B cell (primary cell): ENCODE measurements at regions not wholly inside any gene's neighbourhood (a gene's known extent, or its start where the extent isn't known, plus 50 kb on each side); places are given as distances from the start of the nearest gene placed in this dataset.

ENCODE experiments used
- ATAC-seq: fragments of 200-7000 bp; cut with Tn5 transposase; one replicate; pipeline ENCODE4 v1.10.0; 2021; ENCODE audit warnings: low read depth, mild to moderate bottlenecking, moderate number of reproducible peaks, moderate library complexity
- CTCF ChIA-PET: fragments of 350-600 bp; sonication (Branson Sonifier 250); formaldehyde crosslinking; loops from one replicate; lab custom pipeline; 2021; ENCODE audit warnings: antibody characterized with exemption, inconsistent platforms; lab: Charles Lee
- POLR2A ChIA-PET: fragments of 350-600 bp; sonication (Branson Sonifier 250); formaldehyde crosslinking; loops from one replicate; lab custom pipeline; 2021; ENCODE audit warnings: antibody characterized with exemption; lab: Charles Lee
- DNase-seq: peaks from one replicate; pipeline ENCODE4 v3.0.0; 2013
- H2AFZ ChIP-seq: 2 replicates; pipeline ENCODE4 v1.6.1; 2012; ENCODE audit warnings: mild to moderate bottlenecking, low read depth, low read length; ENCODE audit not compliant: insufficient read depth, poor library complexity, severe bottlenecking
- H3K27ac ChIP-seq, 2 donors: 1 replicate in 1 of 2; 2 replicates in 1 of 2; pipeline ENCODE4 v1.5.1; 2012 to 2013; ENCODE audit warnings: low read length in 2 of 2, mild to moderate bottlenecking in 2 of 2, moderate library complexity in 1 of 2
- H3K27me3 ChIP-seq, 4 experiments: fragments of 200-600 bp in 1 of 4; sonication (generic) in 1 of 4; replicated peaks in 1 of 4; 1 replicate in 2 of 4; 2 replicates in 2 of 4; pipeline versions ENCODE4 v1.6.1 to v1.7.0; 2013 to 2016; ENCODE audit warnings: low read length in 3 of 4, mild to moderate bottlenecking in 2 of 4, mixed read lengths in 1 of 4, moderate library complexity in 1 of 4; ENCODE audit not compliant: insufficient read depth in 4 of 4, control insufficient read depth in 3 of 4; ENCODE audit errors: control extremely low read depth in 1 of 4
- H3K36me3 ChIP-seq, 2 experiments: replicated peaks in 1 of 2; 1 replicate in 1 of 2; 2 replicates in 1 of 2; pipeline versions ENCODE4 v1.6.1 to v1.7.1; 2013; ENCODE audit warnings: low read length in 1 of 2; ENCODE audit not compliant: insufficient read depth in 2 of 2, control insufficient read depth in 1 of 2; ENCODE audit errors: control extremely low read depth in 1 of 2, extremely low read depth in 1 of 2
- H3K4me1 ChIP-seq, 2 donors: fragments of 200-600 bp in 1 of 2; sonication (generic) in 1 of 2; 1 replicate in 1 of 2; 2 replicates in 1 of 2; pipeline versions ENCODE4 v1.5.1 to v1.6.1; 2013 to 2017; ENCODE audit warnings: low read length in 2 of 2; ENCODE audit not compliant: control insufficient read depth in 2 of 2, insufficient read depth in 2 of 2
- H3K4me2 ChIP-seq: replicated peaks from 2 replicates; pipeline ENCODE3; 2012; ENCODE audit warnings: mild to moderate bottlenecking, low read depth, low read length; ENCODE audit not compliant: poor library complexity, severe bottlenecking
- H3K4me3 ChIP-seq, 5 experiments: fragments of 200-600 bp in 1 of 5; sonication (generic) in 1 of 5; 1 replicate in 3 of 5; 2 replicates in 2 of 5; pipeline versions ENCODE4 v1.5.1 to v1.7.0; 2011 to 2016; ENCODE audit warnings: low read length in 4 of 5, mild to moderate bottlenecking in 4 of 5, low read depth in 2 of 5, control low read depth in 1 of 5, moderate library complexity in 1 of 5; ENCODE audit not compliant: insufficient read depth in 1 of 5; ENCODE audit errors: control extremely low read depth in 1 of 5, extremely low read depth in 1 of 5
- H3K79me2 ChIP-seq: fragments of 200-600 bp; sonication (generic); one replicate; pipeline ENCODE4 v1.6.0; 2016; ENCODE audit warnings: low read length; ENCODE audit not compliant: control insufficient read depth, insufficient read depth
- H3K9ac ChIP-seq: fragments of 200-600 bp; sonication (generic); 2 replicates; pipeline ENCODE4 v1.6.1; 2017; ENCODE audit warnings: mild to moderate bottlenecking, low read length, moderate library complexity
- H3K9me3 ChIP-seq, 3 donors: one replicate each; pipeline versions ENCODE4 v1.6.1 to v1.7.1; 2013; ENCODE audit warnings: low read length in 2 of 3; ENCODE audit not compliant: control insufficient read depth in 2 of 3, insufficient read depth in 1 of 3; ENCODE audit errors: control extremely low read depth in 1 of 3
- H4K20me1 ChIP-seq: 2 replicates; pipeline ENCODE4 v1.6.0; 2012; ENCODE audit warnings: mild to moderate bottlenecking, low read length; ENCODE audit not compliant: insufficient read depth, control insufficient read depth, poor library complexity, severe bottlenecking
- H3K27ac Mint-ChIP-seq: one replicate; pipeline ENCODE4 v1.8.0; 2021; ENCODE audit warnings: mixed read lengths
- H3K27me3 Mint-ChIP-seq: one replicate; pipeline ENCODE4 v1.8.0; 2021; ENCODE audit warnings: mixed read lengths
- H3K4me1 Mint-ChIP-seq: one replicate; pipeline ENCODE4 v1.8.0; 2021; ENCODE audit warnings: mixed read lengths
- H3K4me3 Mint-ChIP-seq: one replicate; pipeline ENCODE4 v1.8.0; 2021; ENCODE audit warnings: mixed read lengths
- H3K9me3 Mint-ChIP-seq: one replicate; pipeline ENCODE4 v1.8.0; 2022; ENCODE audit warnings: mixed read lengths; ENCODE audit not compliant: insufficient read depth
- CTCF ChIP-seq: fragments of 200-600 bp; IDR thresholded peaks from one replicate; pipeline ENCODE4 v1.8.0; 2022; ENCODE audit warnings: antibody characterized with exemption, mild to moderate bottlenecking
- EZH2 ChIP-seq: IDR thresholded peaks from 2 replicates; pipeline ENCODE4 v1.6.1; 2012; ENCODE audit warnings: borderline replicate concordance, low read depth, mild to moderate bottlenecking, moderate library complexity, low read length; ENCODE audit not compliant: insufficient read depth, poor library complexity, severe bottlenecking
- WGBS: methylation state at CpG from one replicate; pipeline ENCODE4 v1.1.5; 2013; ENCODE audit warnings: missing lambda C conversion rate; ENCODE audit not compliant: insufficient coverage; 5-methylcytosine and 5-hydroxymethylcytosine counted together
- intact Hi-C: fragments of 100-400 bp; cut with micrococcal nuclease; formaldehyde crosslinking; loops from one replicate; pipeline ENCODE4 v1.10.0; 2022

GRCh38 chr11:57124917-57125316 is 56.8 kb upstream of the LRRC55 start:
- H4K20me1 ChIP-seq, result no peaks in the 10 kb centered on the region
- TF ChIP-seq EZH2, result no peak
- TF ChIP-seq CTCF, result no peak
- no peak overlapping the region for H3K4me3 ChIP-seq
- no peak overlapping the region for H3K27ac ChIP-seq
- intact Hi-C loops, result no loop called here
- no peaks in the 10 kb centered on the region for H3K4me1 Mint-ChIP-seq
- H3K36me3 ChIP-seq, result no peaks in the 10 kb centered on the region
- peaks cover 0 to 7% (median 1%) of the 10 kb centered on the region in 4 experiments for H3K27me3 ChIP-seq
- CTCF ChIA-PET, result no interaction called here
- peaks cover 37% of the 10 kb centered on the region for H3K27me3 Mint-ChIP-seq
- H3K9me3 ChIP-seq, result peaks cover 0 to 4% (median 0%) of the 10 kb centered on the region in 3 donors
- DNase-seq (no peak), ATAC-seq (no peak)
- H3K27ac Mint-ChIP-seq, result no peak overlapping the region
- no peak overlapping the region for H3K4me3 Mint-ChIP-seq
- no peaks in the 10 kb centered on the region for H3K9me3 Mint-ChIP-seq
- no peak overlapping the region for H3K4me2 ChIP-seq
- H3K9ac ChIP-seq, result no peak overlapping the region
- no peaks in the 10 kb centered on the region for H3K79me2 ChIP-seq
- 14% methylated on average over 4 of the region's 4 CpGs for WGBS
- no peaks in the 10 kb centered on the region for H3K4me1 ChIP-seq
- no peak overlapping the region for H2AFZ ChIP-seq
- POLR2A ChIA-PET, result no interaction called here

GRCh38 chr11:57126766-57127400 is 54.9 kb upstream of the LRRC55 start:
- peaks cover 0 to 4% (median 0%) of the 10 kb centered on the region in 3 donors for H3K9me3 ChIP-seq
- no peaks in the 10 kb centered on the region for H3K4me1 Mint-ChIP-seq
- no peak overlapping the region for H3K9ac ChIP-seq
- H3K36me3 ChIP-seq, result no peaks in the 10 kb centered on the region
- H3K4me3 Mint-ChIP-seq, result no peak overlapping the region
- ATAC-seq, result no peak
- H3K79me2 ChIP-seq, result no peaks in the 10 kb centered on the region
- CTCF ChIA-PET, result no interaction called here
- peaks cover 41% of the 10 kb centered on the region for H3K27me3 Mint-ChIP-seq
- no peaks in the 10 kb centered on the region for H3K9me3 Mint-ChIP-seq
- H3K27ac Mint-ChIP-seq, result no peak overlapping the region
- H3K27me3 ChIP-seq, result peaks cover 0 to 3% (median 0%) of the 10 kb centered on the region in 4 experiments
- no peak overlapping the region for H3K4me2 ChIP-seq
- H3K27ac ChIP-seq, result no peak overlapping the region
- DNase-seq, result no peak
- no peaks in the 10 kb centered on the region for H4K20me1 ChIP-seq
- POLR2A ChIA-PET, result no interaction called here
- 100% methylated on average over 1 of the region's 3 CpGs for WGBS
- intact Hi-C loops, result no loop called here
- no peaks in the 10 kb centered on the region for H3K4me1 ChIP-seq
- H3K4me3 ChIP-seq, result no peak overlapping the region
- no peak overlapping the region for H2AFZ ChIP-seq
- TF ChIP-seq EZH2 (no peak), CTCF (no peak)
